GM12873 (cell line): ENCODE measurements at regions not wholly inside any gene's neighbourhood (a gene's known extent, or its start where the extent isn't known, plus 50 kb on each side); places are given as distances from the start of the nearest gene placed in this dataset.

Source experiments
- TF ChIP-seq, protein P1 (sequence below): IDR thresholded peaks from 2 replicates; pipeline ENCODE4 v1.5.1; 2012; ENCODE audit warnings: low read depth, mild to moderate bottlenecking, moderate library complexity, low read length, control low read depth; ENCODE audit not compliant: insufficient read depth; ENCODE audit errors: missing control alignments

DNA sequence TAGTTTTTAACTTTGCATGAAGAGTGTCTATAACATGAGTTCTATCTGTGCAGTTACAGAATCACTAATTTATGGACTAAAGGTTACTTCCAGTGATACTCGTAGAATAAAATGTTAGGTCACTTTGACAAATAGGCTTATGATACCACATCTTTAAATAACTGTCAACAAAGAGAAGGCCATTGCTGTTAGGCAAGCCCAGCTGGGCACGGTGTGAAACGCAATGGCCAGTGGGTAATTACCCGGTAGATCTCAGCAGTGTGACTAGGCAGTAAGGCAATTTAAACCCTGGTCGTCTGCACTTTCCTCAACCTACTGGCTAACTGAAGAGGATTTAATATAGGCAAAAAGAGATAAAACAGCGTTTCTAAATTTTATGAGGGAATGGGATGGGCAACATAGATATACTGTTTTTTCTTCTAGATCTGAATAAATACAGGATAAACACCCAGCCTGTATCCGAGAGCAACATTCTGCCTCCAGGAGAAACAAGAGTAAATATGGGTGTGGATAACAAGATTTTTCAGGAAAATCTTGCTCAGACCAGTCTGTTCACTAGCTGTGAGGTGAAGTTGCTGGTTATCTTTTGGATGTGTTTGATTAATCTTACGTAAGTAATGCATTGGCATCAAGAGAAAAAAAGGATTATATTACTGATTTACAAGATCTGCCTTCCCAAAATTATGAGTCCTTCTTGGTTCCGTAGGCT, 631.3 kb downstream of the EFNB2 start:
- TF ChIP-seq, protein P1, sequence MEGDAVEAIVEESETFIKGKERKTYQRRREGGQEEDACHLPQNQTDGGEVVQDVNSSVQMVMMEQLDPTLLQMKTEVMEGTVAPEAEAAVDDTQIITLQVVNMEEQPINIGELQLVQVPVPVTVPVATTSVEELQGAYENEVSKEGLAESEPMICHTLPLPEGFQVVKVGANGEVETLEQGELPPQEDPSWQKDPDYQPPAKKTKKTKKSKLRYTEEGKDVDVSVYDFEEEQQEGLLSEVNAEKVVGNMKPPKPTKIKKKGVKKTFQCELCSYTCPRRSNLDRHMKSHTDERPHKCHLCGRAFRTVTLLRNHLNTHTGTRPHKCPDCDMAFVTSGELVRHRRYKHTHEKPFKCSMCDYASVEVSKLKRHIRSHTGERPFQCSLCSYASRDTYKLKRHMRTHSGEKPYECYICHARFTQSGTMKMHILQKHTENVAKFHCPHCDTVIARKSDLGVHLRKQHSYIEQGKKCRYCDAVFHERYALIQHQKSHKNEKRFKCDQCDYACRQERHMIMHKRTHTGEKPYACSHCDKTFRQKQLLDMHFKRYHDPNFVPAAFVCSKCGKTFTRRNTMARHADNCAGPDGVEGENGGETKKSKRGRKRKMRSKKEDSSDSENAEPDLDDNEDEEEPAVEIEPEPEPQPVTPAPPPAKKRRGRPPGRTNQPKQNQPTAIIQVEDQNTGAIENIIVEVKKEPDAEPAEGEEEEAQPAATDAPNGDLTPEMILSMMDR, result no peak

DNA sequence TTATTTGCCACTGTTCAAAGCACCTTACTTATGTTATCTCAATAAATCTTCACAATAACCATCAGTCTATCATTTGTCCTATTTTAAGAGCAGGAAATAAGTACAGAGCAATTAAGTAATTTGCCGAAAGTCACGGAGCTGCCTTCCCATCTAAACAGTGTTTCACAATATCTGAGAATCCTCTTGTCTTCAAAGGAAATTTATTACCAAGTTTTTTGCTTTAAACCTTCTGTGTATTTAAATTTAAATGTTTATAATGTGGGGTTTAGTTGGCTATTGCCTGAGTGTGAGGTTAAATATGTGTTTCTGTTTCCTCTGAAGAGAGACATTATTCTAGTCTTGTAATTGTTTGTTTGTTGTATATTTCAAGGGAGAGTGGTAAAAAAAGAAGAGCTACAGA, 633.1 kb downstream of the EFNB2 start:
- TF ChIP-seq, protein P1, result no peak

DNA sequence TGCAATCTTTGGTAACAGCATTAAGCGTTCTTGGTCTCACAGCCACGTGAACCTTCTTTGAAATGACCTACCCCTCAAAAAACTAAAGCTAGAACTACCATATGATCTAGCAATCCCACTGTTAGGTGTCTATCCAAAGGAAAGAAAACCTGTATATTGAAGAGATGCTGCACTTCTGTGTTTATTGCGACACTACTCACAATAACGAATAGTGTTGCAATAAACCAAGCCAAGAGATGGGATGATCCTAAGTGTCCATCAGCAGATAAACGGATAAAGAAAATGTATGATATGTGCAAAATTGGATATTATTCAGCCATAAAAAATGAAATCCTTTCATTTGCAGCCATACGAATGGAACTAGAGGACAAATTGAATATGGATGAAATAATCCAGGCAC, 637.9 kb downstream of the EFNB2 start:
- TF ChIP-seq, protein P1, result no peak

DNA sequence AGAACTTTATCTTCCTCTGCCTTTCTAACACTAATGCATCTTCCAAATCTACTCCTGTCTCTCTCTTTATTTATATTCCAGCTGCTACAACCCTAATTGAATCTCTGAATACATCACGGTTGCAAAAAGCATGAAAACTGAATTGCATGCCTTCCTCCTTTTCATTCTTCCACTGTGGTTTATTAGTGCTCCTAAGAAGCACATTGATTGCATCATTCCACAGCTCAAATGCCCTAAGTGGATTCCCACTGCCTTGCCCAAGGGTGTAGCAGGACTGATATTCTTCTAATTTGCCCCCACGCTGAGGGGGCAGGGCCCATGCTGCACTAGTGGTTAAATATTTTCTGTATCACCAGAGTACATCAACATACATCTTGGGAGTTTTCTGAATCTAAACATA, 640.8 kb downstream of the EFNB2 start:
- TF ChIP-seq, protein P1, result no peak

DNA sequence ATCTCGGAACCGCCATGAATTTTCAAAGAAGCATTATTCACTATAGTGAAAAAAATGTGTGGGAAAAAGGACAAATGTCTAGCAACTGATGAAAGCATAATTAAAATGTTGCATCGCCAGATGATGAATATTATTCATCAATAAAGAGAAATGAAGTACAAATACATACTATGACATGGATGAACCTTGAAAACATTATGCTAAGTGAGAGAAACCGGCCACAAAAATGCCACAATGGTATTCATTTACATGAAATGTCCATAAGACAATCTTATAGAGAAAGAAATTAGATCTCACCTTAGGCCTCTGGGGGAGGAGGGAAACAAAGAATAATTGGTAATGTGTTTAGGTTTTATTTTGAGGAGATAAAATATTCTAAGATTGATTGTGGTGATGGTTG, 645.0 kb downstream of the EFNB2 start:
- TF ChIP-seq, protein P1, result no peak

DNA sequence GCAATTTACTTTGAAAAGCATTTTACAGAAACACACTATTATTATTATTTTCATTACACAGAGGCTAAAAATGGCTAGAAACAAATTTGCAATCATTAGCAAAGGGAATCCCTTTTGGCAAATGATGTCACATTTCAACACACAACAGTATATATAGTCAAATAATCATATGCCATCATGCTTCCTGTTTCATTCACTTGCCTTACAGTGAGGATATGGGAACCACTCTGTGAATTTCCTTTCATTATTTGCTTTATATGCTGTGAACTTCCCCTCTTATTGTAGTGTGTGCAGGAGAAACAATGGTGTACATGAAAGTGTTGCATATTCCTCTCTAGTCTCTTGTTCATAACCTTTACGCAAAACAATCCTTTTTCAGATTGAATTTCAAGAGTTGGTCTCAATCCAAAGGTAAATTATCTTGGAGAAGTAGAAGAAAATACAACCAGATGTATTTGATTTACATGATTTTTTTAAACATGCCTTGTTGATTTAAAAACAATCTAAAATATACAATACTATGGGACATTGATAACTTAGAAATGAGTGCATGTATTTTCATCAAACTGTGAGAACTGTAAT, 657.3 kb downstream of the EFNB2 start:
- TF ChIP-seq, protein P1, result no peak

DNA sequence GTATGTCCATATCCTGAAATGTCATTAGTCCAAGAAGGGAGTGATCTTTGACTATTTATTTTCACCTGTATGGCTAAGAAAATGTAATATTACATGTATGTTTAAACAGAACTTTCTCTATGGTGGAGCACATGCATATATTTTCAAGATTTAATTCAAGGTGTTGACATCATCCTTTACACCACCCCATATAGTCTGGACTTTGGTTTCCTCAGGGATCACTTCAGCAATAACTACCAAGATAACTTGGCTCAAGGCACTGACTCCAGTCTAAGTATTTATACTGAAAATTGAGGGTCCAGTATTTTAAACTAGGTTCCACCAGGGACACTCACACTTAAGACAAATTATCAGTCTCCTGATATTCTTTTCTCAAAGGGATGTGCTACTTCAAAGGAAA, 660.6 kb downstream of the EFNB2 start:
- TF ChIP-seq, protein P1, result no peak
